ENCODE measurements at regions not wholly inside any gene's neighbourhood (a gene's known extent, or its start where the extent isn't known, plus 50 kb on each side); places are given as distances from the start of the nearest gene placed in this dataset.

GRCh38 chr13:39957868-39958677 is 302.6 kb downstream of the COG6 start:
- TF ChIP-seq SUZ12 (IDR thresholded peaks at IDR 0.05) (no peak), ELF4 (IDR thresholded peaks at IDR 0.05) (no peak), FOXK2 (IDR thresholded peaks at IDR 0.05) (no peak), SP1 (IDR thresholded peaks at IDR 0.05) (no peak), NFRKB (IDR thresholded peaks at IDR 0.05) (no peak), ZNF384 (IDR thresholded peaks at IDR 0.05) (no peak), PKNOX1 (IDR thresholded peaks at IDR 0.05) (no peak), FOXA1 (IDR thresholded peaks at IDR 0.05) (no peak), FOXM1 (IDR thresholded peaks at IDR 0.05; ENCODE audit: borderline replicate concordance) (no peak), LEF1 (IDR thresholded peaks at IDR 0.05; ENCODE audit: borderline replicate concordance) (no peak)
